PC-9 (cell line): ENCODE measurements at regions not wholly inside any gene's neighbourhood (a gene's known extent, or its start where the extent isn't known, plus 50 kb on each side); places are given as distances from the start of the nearest gene placed in this dataset.

Experiments
- BruUV-seq: library from RNA; stranded (reverse); fragments of 400-500 nt; replicated peaks from 2 replicates; lab custom pipeline; 2021; lab: Mats Ljungman, UMichigan
- CTCF ChIA-PET: fragments of 300-600 bp; sonication (Branson Sonifier 250); formaldehyde crosslinking; loops from one replicate; lab custom pipeline; 2022; ENCODE audit warnings: antibody characterized with exemption; lab: Charles Lee
- POLR2A ChIA-PET: fragments of 300-600 bp; sonication (Branson Sonifier 250); formaldehyde crosslinking; loops from one replicate; lab custom pipeline; 2022; ENCODE audit warnings: antibody characterized with exemption; ENCODE audit not compliant: unreplicated experiment; lab: Charles Lee
- DNase-seq, 2 experiments: peaks; one replicate each; pipeline versions ENCODE4 v3.0.0 to v3.0.0-alpha.2; 2015 to 2022; ENCODE audit warnings: mixed read lengths in 1 of 2
- H2AFZ ChIP-seq: fragments of 200-600 bp; sonication (generic); 2 replicates; pipeline ENCODE4 v1.8.1; 2017; ENCODE audit warnings: antibody characterized with exemption
- H3F3A ChIP-seq: fragments of 200-600 bp; sonication (generic); 2 replicates; pipeline ENCODE4 v1.8.1; 2017; ENCODE audit warnings: antibody characterized with exemption, mild to moderate bottlenecking, low read depth; ENCODE audit not compliant: insufficient read depth
- H3K27ac ChIP-seq: fragments of 200-600 bp; sonication (generic); 2 replicates; pipeline ENCODE4 v1.6.1; 2016; ENCODE audit warnings: mixed run types
- H3K27me3 ChIP-seq: fragments of 200-600 bp; sonication (generic); 2 replicates; pipeline ENCODE4 v1.6.1; 2016; ENCODE audit warnings: low read depth, mixed run types; ENCODE audit not compliant: insufficient read depth
- H3K36me3 ChIP-seq: fragments of 200-600 bp; sonication (generic); 2 replicates; pipeline ENCODE4 v1.6.1; 2016; ENCODE audit warnings: low read depth, mixed run types
- H3K4me1 ChIP-seq: fragments of 200-600 bp; sonication (generic); replicated peaks from 2 replicates; pipeline ENCODE4 v1.6.1; 2016; ENCODE audit warnings: mixed run types; ENCODE audit not compliant: insufficient read depth
- H3K4me2 ChIP-seq: fragments of 200-600 bp; sonication (generic); 2 replicates; pipeline ENCODE4 v1.6.1; 2017; ENCODE audit warnings: mixed run types
- H3K4me3 ChIP-seq: fragments of 200-600 bp; sonication (generic); 2 replicates; pipeline ENCODE4 v1.6.1; 2016; ENCODE audit warnings: mixed run types
- H3K79me2 ChIP-seq: fragments of 200-600 bp; sonication (generic); 2 replicates; pipeline ENCODE4 v1.6.1; 2017; ENCODE audit warnings: low read depth, mixed run types
- H3K9me2 ChIP-seq: fragments of 200-600 bp; sonication (generic); 2 replicates; pipeline ENCODE4 v1.8.1; 2017; ENCODE audit warnings: mild to moderate bottlenecking; ENCODE audit not compliant: insufficient read depth
- H3K9me3 ChIP-seq: fragments of 200-600 bp; sonication (generic); 2 replicates; pipeline ENCODE4 v1.8.1; 2016; ENCODE audit warnings: low read depth; ENCODE audit not compliant: insufficient read depth
- H4K20me1 ChIP-seq: fragments of 200-600 bp; sonication (generic); 2 replicates; pipeline ENCODE4 v1.8.1; 2017; ENCODE audit not compliant: insufficient read depth
- EZH2 ChIP-seq: fragments of 200-600 bp; sonication (generic); IDR thresholded peaks from 2 replicates; pipeline ENCODE4 v1.8.0; 2017; ENCODE audit warnings: antibody characterized with exemption, low read depth
- intact Hi-C: fragments of 100-400 bp; cut with micrococcal nuclease; formaldehyde crosslinking; loops from one replicate; pipeline ENCODE4 v1.10.0; 2022; ENCODE audit not compliant: unreplicated experiment
- TF ChIP-seq, protein P1 (sequence below): fragments of 200-600 bp; sonication (generic); conservative IDR thresholded peaks from 2 replicates; pipeline ENCODE4 v1.6.1; 2017; ENCODE audit warnings: mixed run types, antibody characterized with exemption, mild to moderate bottlenecking, moderate library complexity

DNA sequence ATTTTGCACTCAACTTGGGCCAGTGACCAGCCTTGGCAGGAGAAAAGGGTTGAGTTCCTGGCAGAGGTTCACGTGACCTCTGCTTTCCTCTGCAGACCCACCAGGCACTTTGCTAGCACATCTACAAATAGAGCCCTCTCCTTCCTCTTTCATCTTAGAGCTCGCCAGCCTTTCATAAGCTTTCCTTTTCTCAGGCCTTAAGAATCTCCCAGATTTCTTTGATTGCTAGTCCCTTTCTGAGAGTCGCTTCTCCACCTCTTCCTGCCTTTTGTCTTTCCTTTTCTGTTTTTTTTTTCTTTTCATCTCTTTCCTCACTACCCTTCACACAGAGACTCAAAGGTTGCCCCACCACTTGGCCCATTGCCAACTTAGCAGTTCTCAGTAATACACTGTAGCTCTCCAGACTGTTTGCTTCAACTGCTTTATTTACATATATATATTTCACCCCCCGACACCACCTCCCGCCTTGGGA lies 375.7 kb upstream of the SPRY2 start:
- Histone ChIP-seq H3K4me1 (no peaks in the 10 kb centered on the region), H4K20me1 (no peaks in the 10 kb centered on the region), H3K9me3 (no peaks in the 10 kb centered on the region), H3K36me3 (no peaks in the 10 kb centered on the region), H3K79me2 (no peaks in the 10 kb centered on the region), H3F3A (no peaks in the 10 kb centered on the region), H3K4me3 (no peak overlapping the region), H3K27me3 (no peaks in the 10 kb centered on the region), H3K27ac (no peak overlapping the region), H2AFZ (no peak overlapping the region), H3K9me2 (no peaks in the 10 kb centered on the region), H3K4me2 (no peak overlapping the region)
- POLR2A ChIA-PET, result no interaction called here
- CTCF ChIA-PET, result no interaction called here
- no peak for DNase-seq
- no peak for TF ChIP-seq EZH2
- intact Hi-C loops, result no loop called here
- no TSS peak for BruUV-seq

DNA sequence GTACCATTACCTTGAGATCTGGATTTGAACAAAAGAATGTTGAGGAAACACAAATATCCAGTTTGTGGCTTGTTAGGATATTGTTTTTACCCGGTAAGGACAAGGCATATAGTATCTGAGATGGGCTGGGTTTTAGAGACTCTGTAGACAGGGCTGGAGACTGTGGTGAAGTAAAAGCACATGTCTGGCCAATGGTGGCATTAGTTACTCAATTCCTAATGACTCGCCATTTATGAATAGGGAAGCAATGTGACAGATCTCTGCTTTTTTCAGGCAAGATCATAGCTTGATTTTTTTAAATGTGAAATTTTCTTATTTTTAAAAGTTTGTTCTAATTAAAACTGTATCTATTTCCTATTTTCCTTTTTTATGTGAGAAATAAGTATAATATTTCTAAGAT lies 371.1 kb upstream of the SPRY2 start:
- Histone ChIP-seq H3K4me2 (no peak overlapping the region), H3K27ac (no peak overlapping the region), H4K20me1 (no peaks in the 10 kb centered on the region), H3K36me3 (no peaks in the 10 kb centered on the region), H3K9me3 (no peaks in the 10 kb centered on the region), H3K27me3 (no peaks in the 10 kb centered on the region), H3K79me2 (no peaks in the 10 kb centered on the region), H3F3A (no peaks in the 10 kb centered on the region), H3K4me3 (no peak overlapping the region), H3K4me1 (no peaks in the 10 kb centered on the region), H2AFZ (no peak overlapping the region), H3K9me2 (no peaks in the 10 kb centered on the region)
- ChIA-PET POLR2A (no interaction called here), CTCF (no interaction called here)
- BruUV-seq, result no TSS peak
- TF ChIP-seq, protein P1, sequence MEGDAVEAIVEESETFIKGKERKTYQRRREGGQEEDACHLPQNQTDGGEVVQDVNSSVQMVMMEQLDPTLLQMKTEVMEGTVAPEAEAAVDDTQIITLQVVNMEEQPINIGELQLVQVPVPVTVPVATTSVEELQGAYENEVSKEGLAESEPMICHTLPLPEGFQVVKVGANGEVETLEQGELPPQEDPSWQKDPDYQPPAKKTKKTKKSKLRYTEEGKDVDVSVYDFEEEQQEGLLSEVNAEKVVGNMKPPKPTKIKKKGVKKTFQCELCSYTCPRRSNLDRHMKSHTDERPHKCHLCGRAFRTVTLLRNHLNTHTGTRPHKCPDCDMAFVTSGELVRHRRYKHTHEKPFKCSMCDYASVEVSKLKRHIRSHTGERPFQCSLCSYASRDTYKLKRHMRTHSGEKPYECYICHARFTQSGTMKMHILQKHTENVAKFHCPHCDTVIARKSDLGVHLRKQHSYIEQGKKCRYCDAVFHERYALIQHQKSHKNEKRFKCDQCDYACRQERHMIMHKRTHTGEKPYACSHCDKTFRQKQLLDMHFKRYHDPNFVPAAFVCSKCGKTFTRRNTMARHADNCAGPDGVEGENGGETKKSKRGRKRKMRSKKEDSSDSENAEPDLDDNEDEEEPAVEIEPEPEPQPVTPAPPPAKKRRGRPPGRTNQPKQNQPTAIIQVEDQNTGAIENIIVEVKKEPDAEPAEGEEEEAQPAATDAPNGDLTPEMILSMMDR, result no peak
- TF ChIP-seq EZH2, result no peak
- intact Hi-C loops, result no loop called here
- DNase-seq, result no peak

DNA sequence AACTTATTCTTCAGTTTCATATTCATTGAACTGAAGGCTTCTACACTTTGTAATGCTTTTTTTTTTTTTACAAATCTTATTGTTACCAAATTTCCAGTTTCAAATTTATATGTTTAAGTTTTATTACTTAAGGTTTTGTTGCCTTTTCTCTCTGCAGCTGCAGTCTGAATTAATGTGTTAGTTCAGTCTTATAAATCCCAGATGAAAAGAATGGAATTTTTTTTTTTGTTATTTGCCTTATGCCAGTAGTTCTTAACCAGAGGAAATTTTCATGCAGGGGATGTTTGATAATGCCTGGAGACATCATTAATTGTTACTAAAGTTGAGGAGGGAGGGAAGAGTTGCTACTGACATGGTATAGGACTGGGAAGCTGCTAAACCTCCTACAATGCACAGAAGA lies 367.9 kb upstream of the SPRY2 start:
- POLR2A ChIA-PET, result no interaction called here
- Histone ChIP-seq H3K36me3 (no peaks in the 10 kb centered on the region), H3K27ac (no peak overlapping the region), H3K4me2 (no peak overlapping the region), H3K27me3 (no peaks in the 10 kb centered on the region), H3F3A (no peaks in the 10 kb centered on the region), H3K9me2 (no peaks in the 10 kb centered on the region), H3K4me3 (no peak overlapping the region), H2AFZ (no peak overlapping the region), H3K9me3 (no peaks in the 10 kb centered on the region), H3K4me1 (no peaks in the 10 kb centered on the region), H4K20me1 (no peaks in the 10 kb centered on the region), H3K79me2 (no peaks in the 10 kb centered on the region)
- TF ChIP-seq, protein P1, result no peak
- TF ChIP-seq EZH2, result no peak
- DNase-seq, result no peak
- intact Hi-C loops, result no loop called here
- CTCF ChIA-PET, result no interaction called here
- no TSS peak for BruUV-seq
